Astrocyte (in vitro differentiated cells and primary cell): ENCODE measurements at regions not wholly inside any gene's neighbourhood (a gene's known extent, or its start where the extent isn't known, plus 50 kb on each side); places are given as distances from the start of the nearest gene placed in this dataset.
A peak's percentile ranks its signal among the peaks of the same experiment; 100 is the strongest.

ENCODE experiments used
- DNase-seq: peaks from one replicate; pipeline ENCODE4 v3.0.0-alpha.2; 2010; ENCODE audit warnings: low read depth
- FAIRE-seq: peaks from 2 replicates; lab custom pipeline; 2011; peaks lifted over from hg19 to GRCh38; lab: Jason Lieb, UNC
- H2AFZ ChIP-seq: 2 replicates; pipeline ENCODE4 v1.6.0; 2012; ENCODE audit warnings: low read depth, low read length, inconsistent platforms
- H3K27ac ChIP-seq: 2 replicates; pipeline ENCODE4 v1.5.1; 2011; ENCODE audit warnings: low read depth, low read length, inconsistent platforms
- H3K27me3 ChIP-seq: 2 replicates; pipeline ENCODE4 v1.6.0; 2011; ENCODE audit warnings: low read length, inconsistent platforms; ENCODE audit not compliant: insufficient read depth
- H3K36me3 ChIP-seq: 2 replicates; pipeline ENCODE4 v1.5.1; 2011; ENCODE audit warnings: low read length, inconsistent platforms; ENCODE audit not compliant: insufficient read depth
- H3K4me1 ChIP-seq: 2 replicates; pipeline ENCODE4 v1.5.1; 2011; ENCODE audit warnings: low read length, inconsistent platforms; ENCODE audit not compliant: insufficient read depth
- H3K4me2 ChIP-seq: 2 replicates; pipeline ENCODE4 v1.6.0; 2012; ENCODE audit warnings: low read length, inconsistent platforms
- H3K4me3 ChIP-seq: 2 replicates; pipeline ENCODE4 v1.5.1; 2011; ENCODE audit warnings: low read depth, mild to moderate bottlenecking, low read length, inconsistent platforms; ENCODE audit not compliant: insufficient read depth
- H3K79me2 ChIP-seq: 2 replicates; pipeline ENCODE4 v1.6.0; 2012; ENCODE audit warnings: mild to moderate bottlenecking, low read length, inconsistent platforms; ENCODE audit not compliant: insufficient read depth
- H3K9ac ChIP-seq: 2 replicates; pipeline ENCODE4 v1.6.0; 2012; ENCODE audit warnings: mild to moderate bottlenecking, low read length, inconsistent platforms
- H3K9me3 ChIP-seq: 2 replicates; pipeline ENCODE4 v1.5.1; 2012; ENCODE audit warnings: low read depth, mild to moderate bottlenecking, low read length, inconsistent platforms; ENCODE audit not compliant: insufficient read depth
- H4K20me1 ChIP-seq: 2 replicates; pipeline ENCODE4 v1.6.0; 2012; ENCODE audit warnings: low read length, inconsistent platforms; ENCODE audit not compliant: insufficient read depth
- H3K27ac Mint-ChIP-seq: one replicate; pipeline ENCODE4 v1.8.0; 2021; ENCODE audit warnings: mild to moderate bottlenecking, mixed read lengths; ENCODE audit not compliant: unreplicated experiment
- H3K27me3 Mint-ChIP-seq: one replicate; pipeline ENCODE4 v1.8.0; 2021; ENCODE audit warnings: low read depth, mixed read lengths; ENCODE audit not compliant: unreplicated experiment
- H3K36me3 Mint-ChIP-seq: one replicate; pipeline ENCODE4 v1.8.0; 2021; ENCODE audit warnings: low read depth, mixed read lengths; ENCODE audit not compliant: unreplicated experiment
- H3K4me1 Mint-ChIP-seq: one replicate; pipeline ENCODE4 v1.8.0; 2021; ENCODE audit warnings: low read depth, mixed read lengths; ENCODE audit not compliant: unreplicated experiment
- H3K4me3 Mint-ChIP-seq: one replicate; pipeline ENCODE4 v1.8.0; 2021; ENCODE audit warnings: mild to moderate bottlenecking, moderate library complexity, mixed read lengths; ENCODE audit not compliant: unreplicated experiment
- H3K9me3 Mint-ChIP-seq: one replicate; pipeline ENCODE4 v1.8.0; 2021; ENCODE audit warnings: mild to moderate bottlenecking, mixed read lengths; ENCODE audit not compliant: unreplicated experiment
- CTCF ChIP-seq: IDR thresholded peaks from 2 replicates; pipeline ENCODE4 v1.5.1; 2011; ENCODE audit warnings: low read depth, mild to moderate bottlenecking, inconsistent platforms, low read length, moderate library complexity; ENCODE audit not compliant: insufficient read depth
- EZH2 ChIP-seq: IDR thresholded peaks from 2 replicates; pipeline ENCODE4 v1.6.1; 2012; ENCODE audit warnings: mild to moderate bottlenecking, low read length, inconsistent platforms; ENCODE audit not compliant: insufficient read depth

- peaks cover 3% of the 10 kb centered on the region for H3K9me3 Mint-ChIP-seq
- no peak overlapping the region for H2AFZ ChIP-seq
- peaks cover 20% of the 10 kb centered on the region for H3K4me1 Mint-ChIP-seq
- no peak overlapping the region for H3K4me2 ChIP-seq
- H4K20me1 ChIP-seq = no peaks in the 10 kb centered on the region
- no peak overlapping the region for H3K27ac ChIP-seq
- no peak for FAIRE-seq
- H3K36me3 Mint-ChIP-seq = no peaks in the 10 kb centered on the region
- H3K9ac ChIP-seq = no peak overlapping the region
- no peak for DNase-seq
- no peaks in the 10 kb centered on the region for H3K27me3 Mint-ChIP-seq
- no peaks in the 10 kb centered on the region for H3K36me3 ChIP-seq
- H3K27me3 ChIP-seq = no peaks in the 10 kb centered on the region
- no peak overlapping the region for H3K4me3 ChIP-seq
- no peaks in the 10 kb centered on the region for H3K9me3 ChIP-seq
- H3K4me3 Mint-ChIP-seq = no peak overlapping the region
- H3K27ac Mint-ChIP-seq = no peak overlapping the region
- H3K4me1 ChIP-seq = peaks cover 16% of the 10 kb centered on the region
- H3K79me2 ChIP-seq = no peaks in the 10 kb centered on the region
- TF ChIP-seq CTCF (no peak), EZH2 (no peak)
Measured at GRCh38 chr14:51523243-51523642, 128.5 kb upstream of the FRMD6 start.

GRCh38 chr14:51525739-51526138, 126.0 kb upstream of the FRMD6 start:
- TF ChIP-seq CTCF = no peak
- no peak for TF ChIP-seq EZH2
- no peaks in the 10 kb centered on the region for H3K9me3 ChIP-seq
- H3K36me3 ChIP-seq = no peaks in the 10 kb centered on the region
- no peak overlapping the region for H3K27ac Mint-ChIP-seq
- H3K4me1 Mint-ChIP-seq = peaks cover 18% of the 10 kb centered on the region
- no peaks in the 10 kb centered on the region for H3K27me3 Mint-ChIP-seq
- H3K27ac ChIP-seq = no peak overlapping the region
- peaks cover 3% of the 10 kb centered on the region for H3K9me3 Mint-ChIP-seq
- H3K4me3 Mint-ChIP-seq = no peak overlapping the region
- H2AFZ ChIP-seq = no peak overlapping the region
- no peak overlapping the region for H3K4me2 ChIP-seq
- H4K20me1 ChIP-seq = no peaks in the 10 kb centered on the region
- no peak for FAIRE-seq
- no peaks in the 10 kb centered on the region for H3K27me3 ChIP-seq
- H3K36me3 Mint-ChIP-seq = peaks cover 2% of the 10 kb centered on the region
- peaks cover 6% of the 10 kb centered on the region for H3K4me1 ChIP-seq
- H3K79me2 ChIP-seq = no peaks in the 10 kb centered on the region
- no peak overlapping the region for H3K4me3 ChIP-seq
- H3K9ac ChIP-seq = no peak overlapping the region
- DNase-seq = no peak

GRCh38 chr14:51527073-51527472, 124.6 kb upstream of the FRMD6 start:
- DNase-seq (peak; percentile 70), FAIRE-seq (peak; percentile 55)
- H3K36me3 ChIP-seq = no peaks in the 10 kb centered on the region
- no peak overlapping the region for H3K4me3 Mint-ChIP-seq
- H2AFZ ChIP-seq = no peak overlapping the region
- H3K27ac ChIP-seq = no peak overlapping the region
- H3K9me3 Mint-ChIP-seq = peaks cover 3% of the 10 kb centered on the region
- H3K4me2 ChIP-seq = no peak overlapping the region
- no peaks in the 10 kb centered on the region for H4K20me1 ChIP-seq
- H3K4me1 ChIP-seq = peaks cover 6% of the 10 kb centered on the region
- H3K27me3 ChIP-seq = no peaks in the 10 kb centered on the region
- peaks cover 10% of the 10 kb centered on the region for H3K4me1 Mint-ChIP-seq
- H3K27me3 Mint-ChIP-seq = no peaks in the 10 kb centered on the region
- no peak overlapping the region for H3K4me3 ChIP-seq
- peaks cover 2% of the 10 kb centered on the region for H3K36me3 Mint-ChIP-seq
- no peak overlapping the region for H3K27ac Mint-ChIP-seq
- no peaks in the 10 kb centered on the region for H3K79me2 ChIP-seq
- TF ChIP-seq CTCF (no peak), EZH2 (no peak)
- H3K9ac ChIP-seq = no peak overlapping the region
- H3K9me3 ChIP-seq = no peaks in the 10 kb centered on the region
